ENCODE measurements at regions not wholly inside any gene's neighbourhood (a gene's known extent, or its start where the extent isn't known, plus 50 kb on each side); places are given as distances from the start of the nearest gene placed in this dataset.

- ATAC-seq (ENCODE audit: low read depth) (no peak), DNase-seq (no peak)
- no peak overlapping the region for H2AK5ac ChIP-seq (ENCODE audit: low read depth, low read length)
- no peaks in the 10 kb centered on the region for H3K9me3 ChIP-seq (ENCODE audit: control insufficient read depth, insufficient read depth, low read length)
- no peak overlapping the region for H3K23ac ChIP-seq (ENCODE audit: low read depth, low read length)
- H4K8ac ChIP-seq (ENCODE audit: low read depth in 2 of 2, low read length in 2 of 2), result no peak overlapping the region
- H3K27ac ChIP-seq (ENCODE audit: insufficient read depth, low read length), result no peak overlapping the region
- H3K4ac ChIP-seq (ENCODE audit: low read depth, low read length), result no peak overlapping the region
- no peak overlapping the region for H3K18ac ChIP-seq (ENCODE audit: low read depth, low read length)
- 0 out of 2 replicates have a peak, but pooled peaks cover 4% of the 10 kb centered on the region for H3K9me1 ChIP-seq (ENCODE audit: insufficient read depth, low read length)
- no peak overlapping the region for H3K9ac ChIP-seq (ENCODE audit: low read depth, low read length)
- intact Hi-C loops (cut with micrococcal nuclease), result no loop called here
- ChIA-PET POLR2A (ENCODE audit: unreplicated experiment) (no interaction called here), CTCF (no interaction called here)
- in situ Hi-C loops (cut with MboI; ENCODE audit: low sequenced_read_pairs), result loop anchor here (10.0 kb wide), 1 partner anchor 691 kb away; no protein-coding TSS in a partner anchor
- no TSS peak for BruUV-seq (replicated peaks)
- H4K20me1 ChIP-seq (ENCODE audit: insufficient read depth, low read length), result no peaks in the 10 kb centered on the region
- H2AFZ ChIP-seq (replicated peaks; ENCODE audit: low read length, poor library complexity), result no peak overlapping the region
- H3K56ac ChIP-seq (ENCODE audit: extremely low read depth, insufficient read depth, low read length), result no peak overlapping the region
- dilution Hi-C loops (cut with HindIII; ENCODE audit: low sequenced_read_pairs, unreplicated experiment), result no loop called here
- peaks cover 3% of the 10 kb centered on the region; the same call in 1 of the 2 replicates for H3K27me3 ChIP-seq (ENCODE audit: control insufficient read depth, insufficient read depth, low read length)
- H2BK20ac ChIP-seq (ENCODE audit: low read depth, low read length), result no peak overlapping the region
- H3K4me2 ChIP-seq (ENCODE audit: low read depth, low read length), result no peak overlapping the region
- H2BK15ac ChIP-seq (ENCODE audit: low read depth, low read length), result no peak overlapping the region
- WGBS, 2 experiments (ENCODE audit: extremely low coverage in 2 of 2, insufficient read length in 1 of 2), result no CpG with 5 or more reads among the region's 1 CpG
- H3K4me3 ChIP-seq (ENCODE audit: insufficient read depth, low read depth, low read length), result no peak overlapping the region
- H2AK9ac ChIP-seq (replicated peaks; ENCODE audit: low read depth, low read length, poor library complexity), result no peak overlapping the region
- H4K91ac ChIP-seq (ENCODE audit: insufficient read depth, low read depth, low read length), result no peak overlapping the region
- TF ChIP-seq CHD1 (IDR thresholded peaks at IDR 0.05; ENCODE audit: low read depth, low read length) (no peak), NFE2L2 (IDR thresholded peaks at IDR 0.05; ENCODE audit: low read depth, low read length) (no peak), FOS (IDR thresholded peaks at IDR 0.05; ENCODE audit: low read depth, low read length) (no peak), USF2 (IDR thresholded peaks at IDR 0.05; ENCODE audit: low read depth, low read length) (no peak), RFX5 (IDR thresholded peaks at IDR 0.05; ENCODE audit: low read depth, low read length) (no peak), RCOR1 (IDR thresholded peaks at IDR 0.05; ENCODE audit: insufficient replicate concordance, low read length) (no peak), BHLHE40 (IDR thresholded peaks at IDR 0.05; ENCODE audit: low read depth, low read length) (no peak), MXI1 (IDR thresholded peaks at IDR 0.05; ENCODE audit: borderline replicate concordance, low read depth, low read length) (no peak), RAD21 (IDR thresholded peaks at IDR 0.05; ENCODE audit: low read length) (no peak), CEBPB (IDR thresholded peaks at IDR 0.05; ENCODE audit: low read depth, low read length) (no peak), MAFK (IDR thresholded peaks at IDR 0.05; ENCODE audit: low read depth, low read length) (no peak), SMC3 (IDR thresholded peaks at IDR 0.05; ENCODE audit: low read depth, low read length) (no peak), MAZ (IDR thresholded peaks at IDR 0.05; ENCODE audit: borderline replicate concordance, low read depth, low read length) (no peak), CTCF (conservative IDR thresholded peaks at IDR 0.05; ENCODE audit: low read depth, low read length) (no peak)
- H3K79me1 ChIP-seq (ENCODE audit: low read depth in 1 of 2, low read length in 2 of 2), result no peaks in the 10 kb centered on the region
- no peak overlapping the region for H4K5ac ChIP-seq (ENCODE audit: low read depth, low read length)
- H3K36me3 ChIP-seq (ENCODE audit: control insufficient read depth, insufficient read depth, low read length), result no peaks in the 10 kb centered on the region
- H2BK120ac ChIP-seq (ENCODE audit: low read depth, low read length), result no peak overlapping the region
- no peak overlapping the region for H2BK5ac ChIP-seq (ENCODE audit: low read depth, low read length, poor library complexity, severe bottlenecking)
- no peak overlapping the region for H3K14ac ChIP-seq (replicated peaks; ENCODE audit: low read depth, low read length)
- H3K4me1 ChIP-seq (ENCODE audit: control insufficient read depth, insufficient read depth, low read length), result no peaks in the 10 kb centered on the region; the same call in 1 of the 2 replicates
Measured at GRCh38 chr13:79673993-79674377, 193.0 kb downstream of the NDFIP2 start.

Data from IMR-90 (cell line).